NOMO-1 (cell line): ENCODE measurements at regions not wholly inside any gene's neighbourhood (a gene's known extent, or its start where the extent isn't known, plus 50 kb on each side); places are given as distances from the start of the nearest gene placed in this dataset.
"Not testable (repeated sequence)": the region's sequence is repeated elsewhere in the genome, so short reads cannot be mapped to it uniquely, and the experiment has no call there.

ENCODE experiments used
- DNase-seq, 2 experiments: peaks; one replicate each; lab custom pipeline; 2025; ENCODE audit not compliant: unreplicated experiment in 2 of 2; lab: John Stamatoyannopoulos, UW

DNA sequence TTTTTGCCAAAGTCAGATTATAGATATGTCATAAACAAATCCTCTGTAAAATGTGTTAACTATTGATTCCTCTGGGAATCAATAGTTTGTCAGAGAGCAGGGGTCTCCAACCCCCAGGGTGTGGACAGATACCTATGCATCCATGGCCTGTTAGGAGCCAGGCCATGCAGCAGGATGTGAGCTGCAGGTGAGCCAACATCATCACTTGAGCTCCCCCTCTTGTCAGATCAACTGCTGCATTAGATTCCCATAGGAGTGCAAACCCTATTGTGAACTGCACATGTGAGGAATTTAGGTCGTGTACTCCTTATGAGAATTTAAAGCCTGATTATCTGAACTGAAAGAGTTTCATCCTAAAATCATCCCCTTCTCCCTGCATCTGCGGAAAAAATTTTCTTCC is 1365.4 kb downstream of the ARAP2 start:
- no peak for DNase-seq

GRCh38 chr4:34880246-34880645 is 1364.1 kb downstream of the ARAP2 start:
- DNase-seq: no peak

- no peak for DNase-seq
These were observed 1352.4 kb downstream of the ARAP2 start for GRCh38 chr4:34891892-34892291.

DNA sequence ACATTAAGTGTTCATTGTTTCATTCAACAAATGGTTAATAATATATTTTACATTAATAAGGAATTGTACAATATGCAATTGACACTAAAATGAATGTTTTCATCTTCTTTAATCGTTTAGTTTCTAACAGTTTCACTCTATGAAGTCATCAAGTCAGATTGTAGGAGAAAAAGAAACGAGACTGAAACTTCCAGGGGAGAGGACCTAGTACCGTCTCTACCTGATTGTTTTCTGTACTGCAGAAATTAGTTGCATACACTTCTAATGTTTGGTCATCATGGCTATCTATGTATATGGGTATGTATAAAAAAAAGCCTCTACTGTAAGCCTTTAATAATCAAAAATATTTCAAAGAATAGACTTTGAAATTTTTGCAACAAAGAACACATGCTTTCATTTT is 1350.9 kb downstream of the ARAP2 start:
- no peak for DNase-seq

DNA sequence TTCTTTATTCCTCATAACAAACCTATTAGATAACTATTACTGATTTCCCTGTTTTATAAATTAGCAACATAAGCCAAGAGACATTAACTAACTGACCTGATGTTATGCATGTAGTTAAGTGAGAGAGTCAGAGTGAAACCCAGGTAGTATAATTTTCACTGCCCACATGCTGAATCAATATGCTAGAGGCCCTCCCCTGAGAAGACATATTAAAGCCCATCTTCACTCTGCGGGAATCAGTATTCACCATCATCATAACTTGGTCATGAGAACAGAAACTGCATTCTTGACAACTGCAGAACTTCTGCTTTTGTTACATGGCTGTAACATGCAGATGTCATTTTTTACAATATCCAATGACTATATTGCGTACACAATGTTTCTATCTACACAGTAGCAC is 1324.3 kb downstream of the ARAP2 start:
- no peak for DNase-seq

GRCh38 chr4:34921391-34921790 is 1322.9 kb downstream of the ARAP2 start:
- DNase-seq: no peak

GRCh38 chr4:34922325-34922724 is 1322.0 kb downstream of the ARAP2 start:
- no peak for DNase-seq

- no peak for DNase-seq
These were observed 1311.7 kb downstream of the ARAP2 start for GRCh38 chr4:34932591-34932990.

GRCh38 chr4:34935739-34936138 is 1308.6 kb downstream of the ARAP2 start:
- DNase-seq: no peak

- no peak for DNase-seq
These were observed 1305.2 kb downstream of the ARAP2 start for GRCh38 chr4:34939073-34939472.

DNA sequence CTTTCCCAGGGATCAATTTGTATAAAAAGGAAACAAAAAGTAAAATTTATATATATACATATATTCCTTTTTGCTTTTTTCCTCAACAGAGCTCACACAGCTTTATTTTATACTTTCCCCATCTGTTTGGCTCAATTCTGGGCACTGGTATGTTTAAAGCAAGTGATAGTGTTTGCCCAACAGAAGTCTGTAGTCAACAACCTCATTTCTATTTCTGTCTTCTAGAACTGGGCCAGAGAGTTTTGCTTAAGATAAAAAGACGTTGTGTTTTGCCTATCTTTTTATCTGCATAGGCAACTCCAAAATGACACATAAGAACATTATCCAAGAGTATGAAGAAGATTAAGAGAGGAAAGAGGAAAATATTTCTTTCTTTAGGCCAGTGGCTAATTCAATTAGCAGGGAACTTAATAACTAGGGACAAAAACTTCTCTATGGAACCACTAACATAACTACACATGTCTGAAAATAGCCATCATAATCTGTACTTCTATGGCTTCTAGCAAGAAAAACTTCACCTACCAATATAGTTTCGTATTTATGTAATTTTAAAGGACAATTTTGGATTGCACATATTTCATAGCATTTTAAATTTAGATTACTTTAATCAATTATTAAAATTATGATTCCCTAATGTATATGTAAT is 1300.5 kb downstream of the ARAP2 start:
- DNase-seq: no peak

DNA sequence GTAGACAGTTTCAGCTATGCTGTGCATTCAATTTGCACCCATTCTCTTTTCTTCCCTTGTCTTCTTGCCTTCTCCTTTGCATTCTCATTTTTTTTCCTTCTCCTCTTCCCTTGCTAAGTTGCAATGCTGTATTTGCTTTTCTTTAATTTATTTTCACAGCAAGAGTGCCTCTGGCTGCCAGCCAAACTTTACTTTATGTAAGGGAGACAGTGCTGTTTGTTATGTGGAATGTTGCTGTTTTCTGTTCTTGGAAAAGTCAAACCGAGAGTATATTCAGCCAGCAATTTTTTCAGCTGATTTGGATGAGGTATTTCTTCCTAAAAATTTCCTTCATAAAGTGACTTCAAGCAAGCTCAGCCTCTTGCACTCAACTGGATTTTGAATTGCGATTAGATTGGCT is 1293.4 kb downstream of the ARAP2 start:
- no peak for DNase-seq

GRCh38 chr4:34953145-34953799 is 1291.0 kb downstream of the ARAP2 start:
- DNase-seq: no peak

GRCh38 chr4:34964613-34965012 is 1279.7 kb downstream of the ARAP2 start:
- no peak for DNase-seq

DNA sequence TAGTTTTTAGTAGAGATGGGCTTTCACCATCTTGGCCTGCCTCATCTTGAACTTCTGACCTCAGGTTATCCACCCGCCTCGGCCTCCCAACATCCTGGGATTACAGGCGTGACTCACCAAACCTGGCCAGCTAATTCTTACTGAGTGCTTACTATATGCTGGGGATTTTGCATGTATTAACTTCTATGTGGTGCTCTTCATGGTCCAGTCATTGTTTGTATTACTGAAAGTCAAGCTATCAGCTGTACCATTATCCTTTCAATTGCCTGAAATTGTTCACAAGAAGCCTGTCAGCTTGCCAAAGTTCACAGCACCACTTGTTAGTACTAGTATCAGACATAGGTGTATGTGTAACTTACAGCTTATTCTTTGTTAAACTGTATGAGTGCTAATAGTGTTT is 1272.1 kb downstream of the ARAP2 start:
- DNase-seq: no peak

GRCh38 chr4:34973650-34974312 is 1270.5 kb downstream of the ARAP2 start:
- DNase-seq: no peak

DNA sequence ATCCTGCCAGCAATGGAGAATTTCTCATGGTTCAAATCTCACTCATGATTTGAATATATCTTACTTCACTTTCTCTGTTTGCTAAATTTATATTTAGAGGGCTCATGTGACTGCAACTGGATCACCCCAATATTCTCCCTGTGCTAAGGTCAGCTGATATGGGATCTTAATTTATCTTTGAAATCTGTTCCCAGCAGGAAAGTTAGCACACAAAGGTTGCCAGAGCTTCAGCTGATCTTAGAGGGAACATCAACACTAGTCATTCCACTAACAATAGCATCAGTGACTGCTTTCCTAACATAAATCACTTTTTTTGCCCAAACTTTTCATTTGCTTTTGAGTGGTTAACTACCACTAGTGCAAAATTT is 1270.0 kb downstream of the ARAP2 start:
- no peak for DNase-seq

GRCh38 chr4:35021222-35021621 is 1223.1 kb downstream of the ARAP2 start:
- DNase-seq: not testable (repeated sequence)

- DNase-seq: no peak
These were observed 1219.0 kb downstream of the ARAP2 start for GRCh38 chr4:35025152-35025834.

DNA sequence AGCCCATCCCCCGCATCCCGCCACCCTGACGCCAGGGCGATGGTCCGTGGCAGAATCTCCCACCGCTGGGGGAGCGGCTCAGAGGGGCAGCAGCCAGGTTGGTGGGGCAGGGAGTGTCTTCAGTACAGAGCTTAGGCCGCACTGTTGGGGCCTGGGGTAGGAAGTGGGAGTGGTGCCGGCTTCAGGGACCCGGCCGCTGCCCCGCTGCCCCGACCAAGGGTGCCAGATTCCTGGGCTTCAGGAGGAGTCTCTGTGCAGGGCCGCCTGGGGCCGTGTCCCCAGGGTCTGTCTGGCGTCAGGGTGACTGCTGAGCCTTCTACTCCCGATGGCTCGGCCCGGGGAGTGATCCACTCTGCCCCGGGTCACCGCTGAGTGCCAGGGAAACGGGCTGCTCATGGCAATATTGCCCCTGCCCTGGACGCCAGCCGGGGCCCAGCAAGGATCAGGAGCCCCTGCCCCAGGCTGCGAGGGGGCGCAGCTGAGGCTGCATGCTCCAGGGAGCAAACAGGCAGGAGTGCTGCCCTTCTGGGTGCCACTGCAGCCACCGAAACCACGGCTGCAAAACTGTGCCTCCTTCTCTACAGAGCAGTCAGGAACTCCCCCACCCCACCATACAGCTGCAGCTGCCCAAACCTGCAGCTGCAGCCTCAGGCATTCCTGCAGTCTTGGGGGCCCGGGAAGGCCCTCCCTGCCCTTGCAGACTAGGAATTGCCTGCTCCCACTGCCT is 1206.1 kb downstream of the ARAP2 start:
- DNase-seq: no peak

DNA sequence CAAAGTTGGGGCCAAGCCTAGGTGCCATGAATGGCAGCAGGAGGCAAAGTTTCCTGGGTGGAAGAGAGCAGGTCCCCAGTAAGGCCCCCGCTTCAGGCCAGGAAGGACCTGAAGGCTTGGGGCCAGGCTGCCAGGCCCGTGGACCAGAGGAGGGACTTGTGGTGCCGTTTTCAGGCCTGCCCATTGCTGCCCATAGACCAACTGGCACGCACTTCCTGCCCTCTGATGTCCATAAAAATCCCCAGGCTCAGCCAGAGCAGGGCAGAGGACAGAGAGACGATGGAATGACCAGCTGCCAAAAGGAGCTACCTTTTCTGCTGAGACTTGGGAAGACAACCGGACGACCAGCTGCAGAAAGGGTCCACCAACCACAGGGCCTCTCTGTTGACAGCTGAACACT is 1205.5 kb downstream of the ARAP2 start:
- DNase-seq: no peak
